HEK293T (cell line): ENCODE measurements at regions not wholly inside any gene's neighbourhood (a gene's known extent, or its start where the extent isn't known, plus 50 kb on each side); places are given as distances from the start of the nearest gene placed in this dataset.

Experiments
- ARNT ChIP-seq: fragments of 450-650 bp; IDR thresholded peaks from 2 replicates; pipeline ENCODE4 v1.6.1; 2017; ENCODE audit warnings: mild to moderate bottlenecking
- BHLHE40 ChIP-seq: fragments of 450-650 bp; IDR thresholded peaks from 2 replicates; pipeline ENCODE4 v1.6.1; 2016; ENCODE audit warnings: mild to moderate bottlenecking, moderate library complexity, borderline replicate concordance
- CTBP1 ChIP-seq: fragments of 450-650 bp; IDR thresholded peaks from 2 replicates; pipeline ENCODE4 v1.6.1; 2016; ENCODE audit warnings: borderline replicate concordance
- FOXM1 ChIP-seq: fragments of 450-650 bp; IDR thresholded peaks from 2 replicates; pipeline ENCODE4 v1.6.1; 2017; ENCODE audit warnings: mild to moderate bottlenecking, borderline replicate concordance
- PKNOX1 ChIP-seq: fragments of 450-650 bp; IDR thresholded peaks from 2 replicates; pipeline ENCODE4 v1.6.1; 2016
- SP1 ChIP-seq: fragments of 450-650 bp; IDR thresholded peaks from 2 replicates; pipeline ENCODE4 v1.6.1; 2017
- ZNF384 ChIP-seq: fragments of 450-650 bp; IDR thresholded peaks from 2 replicates; pipeline ENCODE4 v1.6.1; 2016

GRCh38 chr10:126854726-126855495, 50.3 kb upstream of the DOCK1 start:
- TF ChIP-seq CTBP1 (no peak), SP1 (no peak), PKNOX1 (no peak), BHLHE40 (no peak), ARNT (no peak), FOXM1 (no peak), ZNF384 (no peak)
